Ovary (tissue), 7 donors: ENCODE measurements at regions not wholly inside any gene's neighbourhood (a gene's known extent, or its start where the extent isn't known, plus 50 kb on each side); places are given as distances from the start of the nearest gene placed in this dataset.

ENCODE experiments used
- DNase-seq, 5 donors: peaks; one replicate each; pipeline ENCODE4 v3.0.0-alpha.2; 2019 to 2020
- H3K27ac ChIP-seq, 2 donors: fragments of 200-600 bp; one replicate each; pipeline versions ENCODE4 v1.5.1 to v1.8.0; 2019 to 2022
- H3K27me3 ChIP-seq: fragments of 200-600 bp; one replicate; pipeline ENCODE4 v1.8.0; 2022
- H3K36me3 ChIP-seq: fragments of 200-600 bp; sonication (generic); one replicate; pipeline ENCODE4 v1.5.1; 2019
- H3K4me1 ChIP-seq: one replicate; pipeline ENCODE4 v1.8.1; 2013; ENCODE audit warnings: mild to moderate bottlenecking, moderate library complexity; ENCODE audit not compliant: insufficient read depth
- H3K4me3 ChIP-seq: fragments of 200-600 bp; sonication (generic); one replicate; pipeline ENCODE4 v1.5.1; 2017
- H3K9me3 ChIP-seq, 2 donors: fragments of 200-600 bp in 1 of 2; sonication (generic) in 1 of 2; one replicate each; pipeline versions ENCODE4 v1.5.1 to v1.8.1; 2013 to 2019; ENCODE audit warnings: mild to moderate bottlenecking in 1 of 2, moderate library complexity in 1 of 2
- CTCF ChIP-seq, 3 donors: fragments of 450-650 bp in 2 of 3; fragments of 200-600 bp in 1 of 3; IDR thresholded peaks; one replicate each; pipeline versions ENCODE4 v1.5.1 to v1.8.0; 2016 to 2022; ENCODE audit warnings: antibody characterized with exemption in 3 of 3, mild to moderate bottlenecking in 1 of 3
- EP300 ChIP-seq: sonication (generic); formaldehyde crosslinking; IDR thresholded peaks from one replicate; pipeline ENCODE4 v1.6.1; 2017; ENCODE audit warnings: antibody characterized with exemption
- POLR2A ChIP-seq: fragments of 450-650 bp; IDR thresholded peaks from one replicate; pipeline ENCODE4 v1.6.1; 2017; ENCODE audit warnings: antibody characterized with exemption, mild to moderate bottlenecking, moderate library complexity
- WGBS, 3 donors: extraction: QIAGEN DNeasy Blood & Tissue Kit in 1 of 3; methylation state at CpG; one replicate each; pipeline versions ENCODE4 v1.1.5 to v1.1.7; 2013 to 2017; 5-methylcytosine and 5-hydroxymethylcytosine counted together
- intact Hi-C, 4 donors: fragments of 100-400 bp; cut with DNase I; formaldehyde crosslinking; loops; one replicate each; pipeline versions ENCODE4 v1.11.0 to v1.15.1; 2022 to 2023
- donor health status: DM: no; HTN: no; CAD: no; lungs with moderate emphysema.
- donor health status: DM: no; HTN: no; CAD: no.
- donor health status: Bipolar disorder and iron deficiency.
- donor health status: DM: no; HTN: no; CAD: no.
- donor health status: DM: yes; HTN: yes; CAD: no.

GRCh38 chr2:184463866-184464248, 134.5 kb upstream of the ZNF804A start:
- H3K9me3 ChIP-seq, result no peaks in the 10 kb centered on the region
- no peaks in the 10 kb centered on the region for H3K27me3 ChIP-seq
- no peak for TF ChIP-seq POLR2A

GRCh38 chr2:184468826-184469225, 129.5 kb upstream of the ZNF804A start:
- H3K4me1 ChIP-seq, result no peaks in the 10 kb centered on the region
- H3K27me3 ChIP-seq, result no peaks in the 10 kb centered on the region
- WGBS, 3 donors, result 40 to 76% (median 43%) methylated on average over 3 of the region's 3 CpGs
- H3K27ac ChIP-seq, result no peak overlapping the region
- H3K9me3 ChIP-seq, result no peaks in the 10 kb centered on the region
- TF ChIP-seq POLR2A, result no peak
- TF ChIP-seq EP300, result no peak
- TF ChIP-seq CTCF (IDR thresholded peaks at IDR 0.05), result no peak
- intact Hi-C loops, result no loop called here
- no peaks in the 10 kb centered on the region for H3K36me3 ChIP-seq
- H3K4me3 ChIP-seq, result no peak overlapping the region
- DNase-seq, result no peak

More at GRCh38 chr2:184463866-184464248, 134.5 kb upstream of the ZNF804A start:
- intact Hi-C loops, result no loop called here
- no peak overlapping the region for H3K27ac ChIP-seq
- H3K36me3 ChIP-seq, result no peaks in the 10 kb centered on the region
- no peaks in the 10 kb centered on the region for H3K4me1 ChIP-seq
- no peak overlapping the region for H3K4me3 ChIP-seq
- no peak for DNase-seq
- 77 to 86% (median 84%) methylated on average over 1 of the region's 1 CpG for WGBS, 3 donors

- DNase-seq, result no peak
- H3K27ac ChIP-seq, result no peak overlapping the region
- no peaks in the 10 kb centered on the region for H3K36me3 ChIP-seq
- WGBS, 3 donors, result 89 to 97% (median 96%) methylated on average over 1 of the region's 1 CpG
- H3K27me3 ChIP-seq, result no peaks in the 10 kb centered on the region
- H3K9me3 ChIP-seq, result no peaks in the 10 kb centered on the region
- H3K4me1 ChIP-seq, result no peaks in the 10 kb centered on the region
- intact Hi-C loops, result no loop called here
- H3K4me3 ChIP-seq, result no peak overlapping the region
- TF ChIP-seq EP300, result no peak
- TF ChIP-seq CTCF (IDR thresholded peaks at IDR 0.05), result no peak
- no peak for TF ChIP-seq POLR2A
Observed at GRCh38 chr2:184472481-184472880, 125.8 kb upstream of the ZNF804A start.

- WGBS, 3 donors, result 60 to 63% (median 62%) methylated on average over 1 of the region's 1 CpG
- Histone ChIP-seq H3K4me3 (no peak overlapping the region), H3K9me3 (no peaks in the 10 kb centered on the region), H3K36me3 (no peaks in the 10 kb centered on the region), H3K27me3 (no peaks in the 10 kb centered on the region), H3K27ac (no peak overlapping the region), H3K4me1 (no peaks in the 10 kb centered on the region)
- TF ChIP-seq POLR2A, result no peak
- no peak for TF ChIP-seq EP300
- TF ChIP-seq CTCF (IDR thresholded peaks at IDR 0.05), result no peak
- no peak for DNase-seq
- intact Hi-C loops, result no loop called here
Observed at GRCh38 chr2:184481865-184482264, 116.5 kb upstream of the ZNF804A start.

GRCh38 chr2:184498936-184499335, 99.4 kb upstream of the ZNF804A start:
- intact Hi-C loops, result no loop called here
- no peaks in the 10 kb centered on the region for H3K4me1 ChIP-seq
- H3K4me3 ChIP-seq, result no peak overlapping the region
- no peaks in the 10 kb centered on the region for H3K36me3 ChIP-seq
- H3K27me3 ChIP-seq, result no peaks in the 10 kb centered on the region
- TF ChIP-seq EP300, result no peak
- TF ChIP-seq POLR2A, result no peak
- TF ChIP-seq CTCF (IDR thresholded peaks at IDR 0.05), result no peak
- WGBS, 3 donors, result 88 to 90% (median 88%) methylated on average over 2 of the region's 2 CpGs
- no peaks in the 10 kb centered on the region for H3K9me3 ChIP-seq
- no peak for DNase-seq
- no peak overlapping the region for H3K27ac ChIP-seq
